H1 (cell line): ENCODE measurements at regions not wholly inside any gene's neighbourhood (a gene's known extent, or its start where the extent isn't known, plus 50 kb on each side); places are given as distances from the start of the nearest gene placed in this dataset.

Source experiments
- CTCF ChIA-PET: fragments of 300-600 bp; sonication (Branson Sonifier 250); formaldehyde crosslinking; loops from one replicate; lab custom pipeline; 2021; ENCODE audit not compliant: partially characterized antibody; lab: Charles Lee
- POLR2A ChIA-PET: fragments of 300-600 bp; sonication (Branson Sonifier 250); formaldehyde crosslinking; loops from one replicate; lab custom pipeline; 2021; ENCODE audit warnings: inconsistent platforms; ENCODE audit not compliant: partially characterized antibody; lab: Charles Lee
- DNase-seq, 2 experiments: peaks; one replicate each; pipeline versions ENCODE4 v3.0.0 to v3.0.0-alpha.2; 2010 to 2022; ENCODE audit warnings: low spot score in 2 of 2, low read depth in 1 of 2, mixed read lengths in 1 of 2
- FAIRE-seq: peaks from 2 replicates; lab custom pipeline; 2011; peaks lifted over from hg19 to GRCh38; lab: Jason Lieb, UNC
- H2AFZ ChIP-seq: 2 replicates; pipeline ENCODE4 v1.8.1; 2012; ENCODE audit warnings: low read length, inconsistent platforms
- H2AK5ac ChIP-seq: 2 replicates; pipeline ENCODE4 v1.6.1; 2013; ENCODE audit warnings: low read depth, low read length
- H2BK120ac ChIP-seq: replicated peaks from 2 replicates; pipeline ENCODE3; 2013; ENCODE audit warnings: low read depth, low read length, inconsistent platforms
- H2BK12ac ChIP-seq: 2 replicates; pipeline ENCODE4 v1.6.1; 2013; ENCODE audit warnings: low read depth, low read length
- H2BK15ac ChIP-seq: 2 replicates; pipeline ENCODE4 v1.6.1; 2013; ENCODE audit warnings: low read length
- H2BK20ac ChIP-seq: 2 replicates; pipeline ENCODE4 v1.6.1; 2013; ENCODE audit warnings: low read length
- H2BK5ac ChIP-seq: 2 replicates; pipeline ENCODE4 v1.6.1; 2013; ENCODE audit warnings: low read depth, low read length
- H3K14ac ChIP-seq: 2 replicates; pipeline ENCODE4 v1.6.1; 2013; ENCODE audit warnings: inconsistent platforms; ENCODE audit not compliant: insufficient read length
- H3K18ac ChIP-seq: 2 replicates; pipeline ENCODE4 v1.6.1; 2013; ENCODE audit warnings: low read length; ENCODE audit errors: extremely low read depth
- H3K23ac ChIP-seq: 2 replicates; pipeline ENCODE4 v1.6.1; 2013; ENCODE audit warnings: inconsistent platforms; ENCODE audit not compliant: insufficient read length
- H3K23me2 ChIP-seq: 2 replicates; pipeline ENCODE4 v1.6.1; 2013; ENCODE audit warnings: low read depth, low read length
- H3K27ac ChIP-seq: 2 replicates; pipeline ENCODE4 v1.6.1; 2011; ENCODE audit warnings: low read depth, low read length, inconsistent platforms
- H3K27me3 ChIP-seq, 4 experiments: replicated peaks in 1 of 4; 1 replicate in 1 of 4; 2 replicates in 3 of 4; pipeline versions ENCODE4 v1.6.1 to v1.8.1; 2011 to 2013; ENCODE audit warnings: low read length in 3 of 4, mild to moderate bottlenecking in 3 of 4, inconsistent platforms in 2 of 4, mixed read lengths in 2 of 4, moderate library complexity in 1 of 4; ENCODE audit not compliant: control insufficient read depth in 3 of 4, insufficient read depth in 3 of 4; ENCODE audit errors: extremely low read depth in 1 of 4
- H3K36me3 ChIP-seq, 4 experiments: 2 replicates each; pipeline versions ENCODE4 v1.6.1 to v1.8.1; 2011 to 2013; ENCODE audit warnings: mild to moderate bottlenecking in 4 of 4, low read length in 3 of 4, moderate library complexity in 2 of 4, control low read depth in 1 of 4, inconsistent platforms in 1 of 4; ENCODE audit not compliant: insufficient read depth in 4 of 4, control insufficient read depth in 2 of 4
- H3K4ac ChIP-seq: replicated peaks from 2 replicates; pipeline ENCODE3; 2013; ENCODE audit warnings: low read length, low read depth, mixed read lengths, inconsistent platforms; ENCODE audit not compliant: insufficient read length
- H3K4me1 ChIP-seq, 4 experiments: replicated peaks in 1 of 4; 1 replicate in 1 of 4; 2 replicates in 3 of 4; pipeline versions ENCODE4 v1.6.1 to v1.8.1; 2011 to 2013; ENCODE audit warnings: low read length in 3 of 4, inconsistent platforms in 2 of 4, mixed read lengths in 1 of 4; ENCODE audit not compliant: insufficient read depth in 4 of 4, control insufficient read depth in 3 of 4
- H3K4me2 ChIP-seq, 2 experiments: 2 replicates each; pipeline versions ENCODE4 v1.6.1 to v1.8.1; 2011 to 2013; ENCODE audit warnings: low read depth in 2 of 2, low read length in 2 of 2, control low read depth in 1 of 2, inconsistent platforms in 1 of 2, mild to moderate bottlenecking in 1 of 2; ENCODE audit not compliant: insufficient read depth in 1 of 2
- H3K4me3 ChIP-seq, 4 experiments: fragments of 200-600, 300-600 bp in 1 of 4; sonication (generic), shearing (Covaris generic), sonication (Bioruptor Twin) in 1 of 4; 2 replicates each; pipeline versions ENCODE4 v1.5.1 to v1.8.1; 2011 to 2016; ENCODE audit warnings: low read length in 4 of 4, low read depth in 3 of 4, control low read depth in 2 of 4, inconsistent platforms in 2 of 4, mild to moderate bottlenecking in 2 of 4, mixed read lengths in 1 of 4, moderate library complexity in 1 of 4; ENCODE audit not compliant: insufficient read depth in 2 of 4; ENCODE audit errors: extremely low read depth in 1 of 4
- H3K56ac ChIP-seq: replicated peaks from 2 replicates; pipeline ENCODE3; 2013; ENCODE audit warnings: low read depth, mild to moderate bottlenecking, mixed read lengths, low read length, inconsistent platforms; ENCODE audit not compliant: insufficient read length
- H3K79me1 ChIP-seq: 2 replicates; pipeline ENCODE4 v1.6.1; 2013; ENCODE audit warnings: low read depth, low read length, control low read depth
- H3K79me2 ChIP-seq, 2 experiments: 2 replicates each; pipeline versions ENCODE4 v1.6.1 to v1.8.1; 2012 to 2013; ENCODE audit warnings: low read length in 2 of 2, mild to moderate bottlenecking in 2 of 2, inconsistent platforms in 1 of 2; ENCODE audit not compliant: insufficient read depth in 2 of 2, control insufficient read depth in 1 of 2
- H3K9ac ChIP-seq, 4 experiments: replicated peaks in 1 of 4; 1 replicate in 1 of 4; 2 replicates in 3 of 4; pipeline versions ENCODE4 v1.6.1 to v1.8.1; 2011 to 2013; ENCODE audit warnings: low read depth in 3 of 4, low read length in 3 of 4, control low read depth in 2 of 4, mild to moderate bottlenecking in 2 of 4, moderate library complexity in 2 of 4, inconsistent platforms in 1 of 4; ENCODE audit errors: extremely low read depth in 1 of 4
- H3K9me3 ChIP-seq, 2 experiments: 2 replicates each; pipeline versions ENCODE4 v1.6.1 to v1.8.1; 2012 to 2013; ENCODE audit warnings: mild to moderate bottlenecking in 2 of 2, moderate library complexity in 2 of 2, control low read depth in 1 of 2, inconsistent platforms in 1 of 2, low read depth in 1 of 2, low read length in 1 of 2, mixed read lengths in 1 of 2; ENCODE audit not compliant: insufficient read depth in 2 of 2
- H4K20me1 ChIP-seq, 2 experiments: replicated peaks in 1 of 2; 2 replicates each; pipeline versions ENCODE3 to v1.8.1; 2011 to 2013; ENCODE audit warnings: inconsistent platforms in 2 of 2, low read length in 2 of 2, mild to moderate bottlenecking in 1 of 2; ENCODE audit not compliant: insufficient read depth in 2 of 2, control insufficient read depth in 1 of 2
- H4K5ac ChIP-seq: 2 replicates; pipeline ENCODE4 v1.6.1; 2013; ENCODE audit warnings: low read length, low read depth, mixed read lengths, inconsistent platforms; ENCODE audit not compliant: insufficient read length
- H4K8ac ChIP-seq: 2 replicates; pipeline ENCODE4 v1.8.0; 2013; ENCODE audit warnings: mild to moderate bottlenecking, moderate library complexity, low read length, inconsistent platforms; ENCODE audit not compliant: insufficient read depth; ENCODE audit errors: extremely low read depth
- H4K91ac ChIP-seq: replicated peaks from 2 replicates; pipeline ENCODE3; 2013; ENCODE audit warnings: low read length, mixed read lengths, inconsistent platforms; ENCODE audit not compliant: insufficient read length
- FOSL1 ChIP-seq: IDR thresholded peaks from 2 replicates; pipeline ENCODE4 v1.6.1; 2011; ENCODE audit warnings: mild to moderate bottlenecking, low read depth, low read length, moderate library complexity; ENCODE audit not compliant: insufficient read depth
- HDAC6 ChIP-seq: IDR thresholded peaks from one replicate; pipeline ENCODE4 v1.7.1; 2012; ENCODE audit warnings: low read depth, mild to moderate bottlenecking, inconsistent platforms, low read length, moderate library complexity
- JUND ChIP-seq: IDR thresholded peaks from 2 replicates; pipeline ENCODE4 v1.6.1; 2011; ENCODE audit warnings: mild to moderate bottlenecking, improper control_type of control experiment, low read length
- SP4 ChIP-seq: IDR thresholded peaks from 2 replicates; pipeline ENCODE4 v1.6.1; 2012; ENCODE audit warnings: low read length, inconsistent platforms
- WGBS, 2 experiments: shearing (Covaris generic) in 1 of 2; methylation state at CpG; one replicate each; pipeline versions ENCODE4 v1.1.6 to v1.1.7; 2013 to 2015; ENCODE audit warnings: low lambda C conversion rate in 2 of 2, mixed read lengths in 2 of 2, inconsistent platforms in 1 of 2, low coverage in 1 of 2, missing lambda C conversion rate in 1 of 2; ENCODE audit not compliant: insufficient replicate concordance in 2 of 2, insufficient coverage in 1 of 2, insufficient read length in 1 of 2; ENCODE audit errors: extremely low coverage in 1 of 2, missing lambda C conversion rate in 1 of 2; 5-methylcytosine and 5-hydroxymethylcytosine counted together

- Histone ChIP-seq H4K20me1 (peaks cover 0 to 3% of the 10 kb centered on the region in 2 experiments), H2BK20ac (no peak overlapping the region), H3K9me3 (no peaks in the 10 kb centered on the region), H2AFZ (no peak overlapping the region), H3K36me3 (no peaks in the 10 kb centered on the region), H3K27ac (no peak overlapping the region), H3K4me3 (no peak overlapping the region), H3K23ac (no peak overlapping the region), H4K5ac (no peak overlapping the region), H3K27me3 (peaks cover 33 to 52% (median 48%) of the 10 kb centered on the region in 4 experiments), H3K79me1 (no peaks in the 10 kb centered on the region), H2BK15ac (no peak overlapping the region), H3K9ac (no peak overlapping the region), H3K79me2 (no peaks in the 10 kb centered on the region), H3K4me1 (no peaks in the 10 kb centered on the region), H3K56ac (no peak overlapping the region), H2AK5ac (no peak overlapping the region), H4K91ac (no peak overlapping the region), H3K4me2 (no peak overlapping the region), H3K14ac (no peak overlapping the region), H2BK5ac (no peak overlapping the region), H3K23me2 (no peaks in the 10 kb centered on the region; the same call in 1 of the 2 replicates), H3K4ac (no peak overlapping the region), H4K8ac (no peak overlapping the region), H2BK120ac (no peak overlapping the region), H2BK12ac (no peak overlapping the region), H3K18ac (no peak overlapping the region)
- FAIRE-seq = no peak
- ChIA-PET CTCF (interaction anchor here (1.5 to 1.6 kb wide), 2 partner anchors 19 to 135 kb away, joined by 4 read pairs; no protein-coding TSS in a partner anchor), POLR2A (interaction anchor here (0.6 kb wide), 1 partner anchor 118 kb away, joined by 3 read pairs; no protein-coding TSS in a partner anchor)
- TF ChIP-seq JUND (no peak), FOSL1 (no peak), SP4 (no peak), HDAC6 (no peak)
- no peak for DNase-seq
- 85% methylated on average over 1 of the region's 1 CpG; no CpG with 5 or more reads in 1 of the 2 experiments for WGBS, 2 experiments
Measured at GRCh38 chr14:49362916-49363315, 223.3 kb downstream of the RPS29 start.
